HFFc6 (cell line): ENCODE measurements at regions not wholly inside any gene's neighbourhood (a gene's known extent, or its start where the extent isn't known, plus 50 kb on each side); places are given as distances from the start of the nearest gene placed in this dataset.

Source experiments
- DNase-seq: peaks from one replicate; pipeline ENCODE4 v3.0.0-alpha.2; 2018
- H3K27ac Mint-ChIP-seq: 2 replicates; pipeline ENCODE4 v1.8.0; 2020; ENCODE audit warnings: mild to moderate bottlenecking, mixed read lengths
- H3K27me3 Mint-ChIP-seq: 2 replicates; pipeline ENCODE4 v1.8.0; 2021; ENCODE audit warnings: mild to moderate bottlenecking, moderate library complexity, mixed read lengths; ENCODE audit not compliant: insufficient read depth
- H3K36me3 Mint-ChIP-seq: 2 replicates; pipeline ENCODE4 v1.8.0; 2021; ENCODE audit warnings: low read depth, mixed read lengths
- H3K4me1 Mint-ChIP-seq: 2 replicates; pipeline ENCODE4 v1.8.0; 2020; ENCODE audit warnings: low read depth, mixed read lengths
- H3K4me3 Mint-ChIP-seq: 2 replicates; pipeline ENCODE4 v1.8.0; 2020; ENCODE audit warnings: mild to moderate bottlenecking, moderate library complexity, mixed read lengths
- H3K9me3 Mint-ChIP-seq: 2 replicates; pipeline ENCODE4 v1.8.0; 2020; ENCODE audit warnings: mild to moderate bottlenecking, mixed read lengths
- TF ChIP-seq, protein P1 (sequence below): fragments of 200-600 bp; sonication (generic); IDR thresholded peaks from 2 replicates; pipeline ENCODE4 v1.5.0; 2021; ENCODE audit warnings: antibody characterized with exemption, mild to moderate bottlenecking

- no peaks in the 10 kb centered on the region; the same call in 1 of the 2 replicates for H3K27me3 Mint-ChIP-seq
- TF ChIP-seq, protein P1, sequence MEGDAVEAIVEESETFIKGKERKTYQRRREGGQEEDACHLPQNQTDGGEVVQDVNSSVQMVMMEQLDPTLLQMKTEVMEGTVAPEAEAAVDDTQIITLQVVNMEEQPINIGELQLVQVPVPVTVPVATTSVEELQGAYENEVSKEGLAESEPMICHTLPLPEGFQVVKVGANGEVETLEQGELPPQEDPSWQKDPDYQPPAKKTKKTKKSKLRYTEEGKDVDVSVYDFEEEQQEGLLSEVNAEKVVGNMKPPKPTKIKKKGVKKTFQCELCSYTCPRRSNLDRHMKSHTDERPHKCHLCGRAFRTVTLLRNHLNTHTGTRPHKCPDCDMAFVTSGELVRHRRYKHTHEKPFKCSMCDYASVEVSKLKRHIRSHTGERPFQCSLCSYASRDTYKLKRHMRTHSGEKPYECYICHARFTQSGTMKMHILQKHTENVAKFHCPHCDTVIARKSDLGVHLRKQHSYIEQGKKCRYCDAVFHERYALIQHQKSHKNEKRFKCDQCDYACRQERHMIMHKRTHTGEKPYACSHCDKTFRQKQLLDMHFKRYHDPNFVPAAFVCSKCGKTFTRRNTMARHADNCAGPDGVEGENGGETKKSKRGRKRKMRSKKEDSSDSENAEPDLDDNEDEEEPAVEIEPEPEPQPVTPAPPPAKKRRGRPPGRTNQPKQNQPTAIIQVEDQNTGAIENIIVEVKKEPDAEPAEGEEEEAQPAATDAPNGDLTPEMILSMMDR = no peak
- H3K9me3 Mint-ChIP-seq = peaks cover 20% of the 10 kb centered on the region
- no peak overlapping the region for H3K27ac Mint-ChIP-seq
- no peak overlapping the region for H3K4me3 Mint-ChIP-seq
- no peak for DNase-seq
- no peaks in the 10 kb centered on the region for H3K4me1 Mint-ChIP-seq
- no peaks in the 10 kb centered on the region for H3K36me3 Mint-ChIP-seq
Observed at GRCh38 chr11:80524349-80524748, 1083.5 kb upstream of the TENM4 start.

- TF ChIP-seq, protein P1 = no peak
- Mint-ChIP-seq H3K9me3 (peaks cover 11% of the 10 kb centered on the region), H3K36me3 (no peaks in the 10 kb centered on the region), H3K27me3 (no peaks in the 10 kb centered on the region; the same call in 1 of the 2 replicates), H3K4me3 (no peak overlapping the region), H3K4me1 (no peaks in the 10 kb centered on the region), H3K27ac (no peak overlapping the region)
- no peak for DNase-seq
Observed at GRCh38 chr11:80523057-80523456, 1082.2 kb upstream of the TENM4 start.

DNA sequence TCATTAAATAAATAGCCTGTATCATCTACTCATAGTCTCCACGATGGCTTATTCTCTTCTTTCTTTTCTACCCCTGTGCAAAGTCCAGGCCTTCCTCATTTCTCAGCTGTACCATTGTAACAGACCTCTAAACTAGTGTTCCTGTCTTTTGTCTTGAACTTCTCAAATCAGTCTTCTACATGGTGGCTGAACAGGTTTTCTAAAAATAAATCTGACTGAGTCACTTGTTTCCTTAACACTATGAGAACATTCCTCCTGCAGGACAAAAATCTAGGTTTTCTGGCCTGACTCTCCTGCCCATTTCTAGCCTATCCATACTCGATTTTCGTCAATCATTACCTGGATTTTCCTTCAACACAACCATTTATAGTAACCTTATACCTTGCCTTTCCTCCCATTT is 1080.8 kb upstream of the TENM4 start:
- H3K27me3 Mint-ChIP-seq = no peaks in the 10 kb centered on the region; the same call in 1 of the 2 replicates
- H3K36me3 Mint-ChIP-seq = no peaks in the 10 kb centered on the region
- H3K4me1 Mint-ChIP-seq = no peaks in the 10 kb centered on the region
- no peak for DNase-seq
- H3K27ac Mint-ChIP-seq = no peak overlapping the region
- TF ChIP-seq, protein P1 = no peak
- H3K4me3 Mint-ChIP-seq = no peak overlapping the region
- H3K9me3 Mint-ChIP-seq = peaks cover 16% of the 10 kb centered on the region

DNA sequence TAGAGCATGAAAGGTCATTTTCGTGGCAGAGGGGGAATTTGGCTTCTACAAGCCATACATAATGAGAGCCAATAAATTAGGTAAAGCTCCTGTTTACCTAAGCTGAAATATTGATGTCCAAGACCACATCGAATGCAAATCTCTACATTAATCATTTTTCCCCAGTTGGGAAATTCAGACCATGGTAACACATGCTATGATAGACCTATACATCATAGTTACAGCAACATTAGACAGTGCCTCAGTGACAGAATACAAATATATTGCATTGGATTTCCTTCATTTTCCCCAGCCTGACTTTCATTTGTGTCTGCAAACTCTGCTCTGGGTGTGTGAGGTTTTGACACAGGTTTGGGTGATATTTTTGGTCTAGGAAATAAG is 1079.7 kb upstream of the TENM4 start:
- no peak overlapping the region for H3K27ac Mint-ChIP-seq
- no peaks in the 10 kb centered on the region for H3K36me3 Mint-ChIP-seq
- no peaks in the 10 kb centered on the region for H3K27me3 Mint-ChIP-seq
- peaks cover 12% of the 10 kb centered on the region for H3K9me3 Mint-ChIP-seq
- H3K4me3 Mint-ChIP-seq = no peak overlapping the region
- TF ChIP-seq, protein P1 = no peak
- H3K4me1 Mint-ChIP-seq = no peaks in the 10 kb centered on the region
- no peak for DNase-seq

DNA sequence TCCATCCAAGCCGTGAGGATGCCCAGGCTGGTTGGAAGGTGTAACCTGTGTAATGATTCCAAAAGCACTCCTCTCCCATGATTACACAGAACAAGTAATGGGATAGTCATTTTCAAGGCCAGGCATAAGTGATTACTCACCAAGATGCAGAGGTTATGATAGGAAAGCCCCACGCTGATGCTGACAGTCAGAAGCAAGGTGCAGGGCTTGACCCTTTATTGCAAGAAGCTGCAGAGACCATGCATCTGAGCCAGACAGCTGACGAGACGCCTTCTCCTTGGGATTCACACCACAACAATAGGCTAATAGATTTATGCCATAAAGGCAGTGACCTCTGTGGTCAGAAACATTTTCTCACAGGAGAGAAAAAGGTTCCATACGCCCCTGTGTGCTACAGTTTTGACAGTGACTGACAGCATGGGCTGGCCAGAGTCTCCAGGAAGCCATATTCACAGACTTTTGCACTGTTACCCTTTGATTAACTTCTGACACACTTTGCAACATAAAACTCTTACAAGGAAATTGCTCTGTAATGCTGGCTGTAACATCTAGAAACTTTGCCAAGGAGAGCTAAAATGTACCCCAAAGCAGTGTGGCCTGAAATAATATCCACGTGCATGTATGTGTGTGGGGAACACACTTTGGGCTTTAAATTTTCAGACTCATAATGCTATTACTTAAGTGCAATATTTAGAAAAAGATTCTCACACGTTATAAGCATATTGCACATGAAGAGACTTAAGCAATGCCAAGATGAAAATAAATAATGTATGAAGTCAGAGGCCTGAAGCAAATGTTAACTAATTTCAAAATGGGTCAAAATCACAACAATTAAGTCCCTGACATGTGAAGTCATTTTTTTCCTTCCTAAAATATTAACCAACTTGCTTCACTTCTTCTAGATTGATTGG is 1079.0 kb upstream of the TENM4 start:
- TF ChIP-seq, protein P1 = no peak
- no peak overlapping the region for H3K4me3 Mint-ChIP-seq
- H3K36me3 Mint-ChIP-seq = no peaks in the 10 kb centered on the region
- H3K4me1 Mint-ChIP-seq = no peaks in the 10 kb centered on the region
- no peak for DNase-seq
- H3K27me3 Mint-ChIP-seq = no peaks in the 10 kb centered on the region; the same call in 1 of the 2 replicates
- peaks cover 11% of the 10 kb centered on the region; the same call in 1 of the 2 replicates for H3K9me3 Mint-ChIP-seq
- H3K27ac Mint-ChIP-seq = no peak overlapping the region
